ENCODE measurements at regions not wholly inside any gene's neighbourhood (a gene's known extent, or its start where the extent isn't known, plus 50 kb on each side); places are given as distances from the start of the nearest gene placed in this dataset.

- TF ChIP-seq CTCF (IDR thresholded peaks at IDR 0.05; ENCODE audit: borderline replicate concordance): no peak
- Histone ChIP-seq H3K9me3 (replicated peaks) (no peaks in the 10 kb centered on the region), H3K36me3 (no peaks in the 10 kb centered on the region), H3K4me1 (no peaks in the 10 kb centered on the region), H3K27ac (replicated peaks) (no peak overlapping the region), H3K4me3 (no peak overlapping the region), H3K27me3 (ENCODE audit: low read depth) (no peaks in the 10 kb centered on the region)
- DNase-seq: no peak
- intact Hi-C loops (cut with micrococcal nuclease): no loop called here
These were observed 101.1 kb downstream of the DCAF12L2 start for GRCh38 chrX:126064901-126065541.

GRCh38 chrX:126065901-126066660, 100.0 kb downstream of the DCAF12L2 start:
- Histone ChIP-seq H3K36me3 (no peaks in the 10 kb centered on the region), H3K4me3 (no peak overlapping the region), H3K27me3 (ENCODE audit: low read depth) (no peaks in the 10 kb centered on the region), H3K9me3 (replicated peaks) (no peaks in the 10 kb centered on the region), H3K4me1 (no peaks in the 10 kb centered on the region), H3K27ac (replicated peaks) (no peak overlapping the region)
- no peak for DNase-seq
- no peak for TF ChIP-seq CTCF (IDR thresholded peaks at IDR 0.05; ENCODE audit: borderline replicate concordance)
- intact Hi-C loops (cut with micrococcal nuclease): no loop called here
